ENCODE measurements at regions not wholly inside any gene's neighbourhood (a gene's known extent, or its start where the extent isn't known, plus 50 kb on each side); places are given as distances from the start of the nearest gene placed in this dataset.

DNA sequence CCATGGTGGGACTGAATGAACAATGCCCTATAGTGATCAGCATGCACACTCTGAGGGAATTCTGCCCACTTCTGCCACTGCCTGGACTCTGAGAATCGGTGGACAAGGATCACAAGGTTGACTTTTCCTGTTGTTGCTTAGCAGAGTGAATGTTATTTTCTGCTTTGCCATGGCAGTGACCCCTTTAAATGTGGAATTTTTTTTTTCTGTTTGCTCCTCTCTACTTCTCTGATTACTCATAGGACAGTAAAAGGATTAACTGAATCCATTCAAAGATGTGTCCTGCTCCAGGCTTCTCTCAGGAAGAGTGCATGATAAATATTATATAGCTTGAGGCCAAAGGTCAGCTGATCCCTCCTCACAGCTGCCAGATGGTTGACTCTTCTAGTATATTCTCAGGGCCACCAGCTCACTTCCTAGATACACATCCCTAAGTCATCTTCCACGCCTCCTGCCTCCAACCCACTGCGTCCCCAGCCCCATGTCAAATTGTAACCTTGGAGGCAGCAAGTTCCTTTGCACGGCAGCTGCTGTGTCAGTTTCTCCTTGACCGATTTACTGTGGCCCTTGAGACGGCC, 74.0 kb upstream of the RALGPS2 start:
- Histone ChIP-seq H3K27ac (ENCODE audit: low read depth in 2 of 2, low read length in 2 of 2) (no peak overlapping the region), H3K9me3 (ENCODE audit: control insufficient read depth in 2 of 3, insufficient read depth in 1 of 3, low read length in 3 of 3) (no peaks in the 10 kb centered on the region), H3K27me3 (ENCODE audit: control insufficient read depth, insufficient read depth, low read length) (no peaks in the 10 kb centered on the region), H3K9ac (ENCODE audit: low read length in 3 of 3) (no peak overlapping the region), H3K36me3 (ENCODE audit: control insufficient read depth in 2 of 3, insufficient read depth in 3 of 3, low read length in 3 of 3) (no peaks in the 10 kb centered on the region), H3K4me3 (ENCODE audit: low read length in 3 of 3) (no peak overlapping the region), H3K4me1 (ENCODE audit: control insufficient read depth in 2 of 3, insufficient read depth in 2 of 3, low read depth in 1 of 3, low read length in 3 of 3) (no peaks in the 10 kb centered on the region)
- no peak for TF ChIP-seq CTCF (IDR thresholded peaks at IDR 0.05; ENCODE audit: borderline replicate concordance, extremely low read depth, insufficient read depth)
- intact Hi-C loops (cut with DNase I), result no loop called here
- FAIRE-seq (no peak), DNase-seq (peak in 3 of 5 donors; percentile 11 to 38 (median 37))

- Histone ChIP-seq H3K9me3 (ENCODE audit: control insufficient read depth in 2 of 3, insufficient read depth in 1 of 3, low read length in 3 of 3) (no peaks in the 10 kb centered on the region), H3K4me1 (ENCODE audit: control insufficient read depth in 2 of 3, insufficient read depth in 2 of 3, low read depth in 1 of 3, low read length in 3 of 3) (no peaks in the 10 kb centered on the region), H3K9ac (ENCODE audit: low read length in 3 of 3) (no peak overlapping the region), H3K36me3 (ENCODE audit: control insufficient read depth in 2 of 3, insufficient read depth in 3 of 3, low read length in 3 of 3) (no peaks in the 10 kb centered on the region), H3K27ac (ENCODE audit: low read depth in 2 of 2, low read length in 2 of 2) (no peak overlapping the region), H3K4me3 (ENCODE audit: low read length in 3 of 3) (no peak overlapping the region), H3K27me3 (ENCODE audit: control insufficient read depth, insufficient read depth, low read length) (no peaks in the 10 kb centered on the region)
- DNase-seq (peak in 3 of 5 donors; percentile 33 to 44 (median 33)), FAIRE-seq (no peak)
- TF ChIP-seq CTCF (IDR thresholded peaks at IDR 0.05; ENCODE audit: borderline replicate concordance, extremely low read depth, insufficient read depth), result no peak
- intact Hi-C loops (cut with DNase I), result no loop called here
Measured at GRCh38 chr1:178651742-178652141, 73.3 kb upstream of the RALGPS2 start.

DNA sequence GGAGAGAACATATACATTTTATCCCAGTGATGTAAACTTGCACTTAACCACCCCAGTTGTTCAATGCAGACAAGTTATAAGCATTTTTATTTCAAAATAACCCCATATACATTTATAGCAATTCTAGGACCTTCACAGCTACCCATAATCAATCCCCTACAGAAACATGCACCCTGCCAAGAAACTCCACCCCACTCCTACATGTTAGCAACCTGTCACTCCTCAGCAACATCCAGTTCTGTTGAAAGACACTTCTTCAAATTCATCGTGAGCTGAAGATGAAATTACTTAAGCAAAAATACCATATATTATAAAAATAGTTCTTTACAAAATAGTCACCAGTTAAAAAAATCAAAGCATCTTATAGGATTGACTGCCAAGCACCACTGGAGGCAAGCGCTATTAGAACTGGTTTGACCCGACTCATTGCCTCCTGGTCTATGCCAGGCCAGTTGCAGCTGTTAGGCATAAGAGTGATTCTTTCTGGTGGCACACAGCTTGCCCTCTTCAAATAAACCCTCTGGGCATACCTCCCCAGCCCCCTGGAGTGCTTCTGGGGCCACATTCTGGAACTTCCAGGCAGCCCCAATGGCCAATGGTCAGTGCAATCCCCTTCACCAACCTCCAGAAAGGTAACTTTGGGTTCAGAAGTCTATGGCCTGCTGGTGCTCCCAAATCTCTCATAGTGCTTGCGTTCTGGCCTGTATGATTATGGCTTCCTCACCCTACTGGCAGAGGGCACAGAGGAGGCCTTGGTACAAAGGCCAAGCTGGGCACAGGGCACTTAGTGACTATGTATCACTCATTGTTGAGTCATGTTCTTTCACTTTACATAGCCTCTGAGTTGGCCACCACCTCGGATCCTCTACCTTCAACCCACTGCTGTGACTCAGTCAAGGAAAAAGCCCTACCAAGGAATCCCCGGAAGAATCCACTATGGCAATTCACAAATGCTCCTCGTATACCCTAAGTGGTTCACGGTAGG, 72.2 kb upstream of the RALGPS2 start:
- intact Hi-C loops (cut with DNase I), result no loop called here
- DNase-seq (no peak), FAIRE-seq (no peak)
- Histone ChIP-seq H3K4me3 (ENCODE audit: low read length in 3 of 3) (no peak overlapping the region), H3K27ac (ENCODE audit: low read depth in 2 of 2, low read length in 2 of 2) (no peak overlapping the region), H3K36me3 (ENCODE audit: control insufficient read depth in 2 of 3, insufficient read depth in 3 of 3, low read length in 3 of 3) (no peaks in the 10 kb centered on the region), H3K4me1 (ENCODE audit: control insufficient read depth in 2 of 3, insufficient read depth in 2 of 3, low read depth in 1 of 3, low read length in 3 of 3) (no peaks in the 10 kb centered on the region), H3K27me3 (ENCODE audit: control insufficient read depth, insufficient read depth, low read length) (no peaks in the 10 kb centered on the region), H3K9ac (ENCODE audit: low read length in 3 of 3) (no peak overlapping the region), H3K9me3 (ENCODE audit: control insufficient read depth in 2 of 3, insufficient read depth in 1 of 3, low read length in 3 of 3) (no peaks in the 10 kb centered on the region)
- no peak for TF ChIP-seq CTCF (IDR thresholded peaks at IDR 0.05; ENCODE audit: borderline replicate concordance, extremely low read depth, insufficient read depth)

Measured in kidney (tissue), 13 donors.